Endothelial cell of umbilical vein (primary cell): ENCODE measurements at regions not wholly inside any gene's neighbourhood (a gene's known extent, or its start where the extent isn't known, plus 50 kb on each side); places are given as distances from the start of the nearest gene placed in this dataset.

Source experiments
- BruUV-seq: library from RNA; stranded (reverse); fragments of 400-500 nt; replicated peaks from 2 replicates; lab custom pipeline; 2021; lab: Mats Ljungman, UMichigan
- CTCF ChIA-PET: fragments of 300-600, 350-600 bp; sonication (Branson Sonifier 250); formaldehyde crosslinking; loops from one replicate; lab custom pipeline; 2021; ENCODE audit warnings: antibody characterized with exemption, inconsistent platforms; lab: Charles Lee
- POLR2A ChIA-PET: fragments of 300-600, 350-600 bp; sonication (Branson Sonifier 250); formaldehyde crosslinking; loops from one replicate; lab custom pipeline; 2021; ENCODE audit warnings: antibody characterized with exemption, inconsistent platforms; lab: Charles Lee
- DNase-seq: peaks from one replicate; pipeline ENCODE4 v3.0.0-alpha.2; 2011; ENCODE audit warnings: low read depth, low spot score
- FAIRE-seq: peaks from 2 replicates; lab custom pipeline; 2011; peaks lifted over from hg19 to GRCh38; lab: Jason Lieb, UNC
- H2AFZ ChIP-seq: 2 replicates; pipeline ENCODE4 v1.6.0; 2012; ENCODE audit warnings: low read depth, low read length, control low read depth, inconsistent platforms
- H3K27ac ChIP-seq: 2 replicates; pipeline ENCODE4 v1.5.1; 2011; ENCODE audit warnings: low read depth, mild to moderate bottlenecking, control low read depth, low read length, moderate library complexity; ENCODE audit not compliant: insufficient read depth
- H3K27me3 ChIP-seq, 2 experiments: 2 replicates each; pipeline versions ENCODE4 v1.6.0 to v1.6.1; 2011; ENCODE audit warnings: low read length in 2 of 2, mixed read lengths in 1 of 2; ENCODE audit not compliant: control insufficient read depth in 2 of 2, insufficient read depth in 2 of 2
- H3K36me3 ChIP-seq, 2 experiments: 2 replicates in 1 of 2; 3 replicates in 1 of 2; pipeline ENCODE4 v1.5.1; 2011; ENCODE audit warnings: low read length in 2 of 2, mild to moderate bottlenecking in 1 of 2, moderate library complexity in 1 of 2; ENCODE audit not compliant: control insufficient read depth in 2 of 2, insufficient read depth in 2 of 2; ENCODE audit errors: extremely low read depth in 1 of 2
- H3K4me1 ChIP-seq: 3 replicates; pipeline ENCODE4 v1.5.1; 2011; ENCODE audit warnings: mild to moderate bottlenecking, low read length; ENCODE audit not compliant: control insufficient read depth, insufficient read depth; ENCODE audit errors: extremely low read depth
- H3K4me2 ChIP-seq: 2 replicates; pipeline ENCODE4 v1.6.1; 2011; ENCODE audit warnings: low read length, control low read depth, mixed read lengths; ENCODE audit not compliant: insufficient read depth
- H3K4me3 ChIP-seq, 3 experiments: fragments of 200-600 bp in 1 of 3; sonication (generic), shearing (Covaris generic) in 1 of 3; replicated peaks in 1 of 3; 2 replicates each; pipeline ENCODE4 v1.5.1; 2011 to 2016; ENCODE audit warnings: control low read depth in 3 of 3, low read length in 3 of 3, mild to moderate bottlenecking in 2 of 3, inconsistent platforms in 1 of 3, low read depth in 1 of 3, moderate library complexity in 1 of 3; ENCODE audit not compliant: insufficient read depth in 1 of 3
- H3K79me2 ChIP-seq: 2 replicates; pipeline ENCODE4 v1.6.0; 2012; ENCODE audit warnings: low read length, inconsistent platforms; ENCODE audit not compliant: control insufficient read depth, insufficient read depth
- H3K9ac ChIP-seq: replicated peaks from 2 replicates; pipeline ENCODE3; 2011; ENCODE audit warnings: low read length, control low read depth; ENCODE audit not compliant: insufficient read depth; ENCODE audit errors: extremely low read depth
- H3K9me1 ChIP-seq: replicated peaks from 3 replicates; pipeline ENCODE4 v1.6.0; 2011; ENCODE audit warnings: mild to moderate bottlenecking, low read length; ENCODE audit not compliant: control insufficient read depth, insufficient read depth; ENCODE audit errors: extremely low read depth
- H3K9me3 ChIP-seq: replicated peaks from 2 replicates; pipeline ENCODE4 v1.5.1; 2012; ENCODE audit warnings: low read length, inconsistent platforms; ENCODE audit not compliant: control insufficient read depth, insufficient read depth
- H4K20me1 ChIP-seq: replicated peaks from 2 replicates; pipeline ENCODE3; 2011; ENCODE audit warnings: mild to moderate bottlenecking, low read length; ENCODE audit not compliant: control insufficient read depth, insufficient read depth; ENCODE audit errors: extremely low read depth
- CTCF ChIP-seq, 2 donors: IDR thresholded peaks; 1 replicate in 1 of 2; 2 replicates in 1 of 2; pipeline ENCODE4 v1.5.1; 2011; ENCODE audit warnings: low read length in 2 of 2, mild to moderate bottlenecking in 2 of 2, moderate library complexity in 2 of 2, control low read depth in 1 of 2, inconsistent platforms in 1 of 2, low read depth in 1 of 2; ENCODE audit not compliant: insufficient read depth in 1 of 2; ENCODE audit errors: extremely low read depth in 1 of 2
- EZH2 ChIP-seq: IDR thresholded peaks from 2 replicates; pipeline ENCODE4 v1.6.1; 2012; ENCODE audit warnings: borderline replicate concordance, low read depth, mild to moderate bottlenecking, moderate library complexity, low read length, inconsistent platforms; ENCODE audit not compliant: severe bottlenecking
- FOS ChIP-seq: IDR thresholded peaks from 2 replicates; pipeline ENCODE4 v1.6.1; 2011; ENCODE audit warnings: mild to moderate bottlenecking, low read length, moderate library complexity, borderline replicate concordance; ENCODE audit not compliant: insufficient read depth
- GATA2 ChIP-seq: IDR thresholded peaks from 2 replicates; pipeline ENCODE4 v1.7.0; 2011; ENCODE audit warnings: low read depth, mild to moderate bottlenecking, moderate library complexity, mixed read lengths, low read length; ENCODE audit not compliant: insufficient read length, insufficient read depth
- JUN ChIP-seq: IDR thresholded peaks from 2 replicates; pipeline ENCODE4 v1.6.1; 2011; ENCODE audit warnings: borderline replicate concordance, low read depth; ENCODE audit not compliant: insufficient read length, insufficient read depth
- MAX ChIP-seq: IDR thresholded peaks from 2 replicates; pipeline ENCODE4 v1.6.1; 2011; ENCODE audit not compliant: insufficient read depth, insufficient read length
- MYC ChIP-seq: IDR thresholded peaks from one replicate; pipeline ENCODE4 v1.6.1; 2011; ENCODE audit warnings: mild to moderate bottlenecking, low read depth, low read length
- POLR2A ChIP-seq: IDR thresholded peaks from 2 replicates; pipeline ENCODE4 v1.6.1; 2012; ENCODE audit warnings: low read depth, mild to moderate bottlenecking, control low read depth, low read length
- POLR2AphosphoS5 ChIP-seq: IDR thresholded peaks from 2 replicates; pipeline ENCODE4 v1.6.1; 2012; ENCODE audit warnings: low read depth, mild to moderate bottlenecking, control low read depth, low read length, moderate library complexity; ENCODE audit not compliant: insufficient read depth
- dilution Hi-C: fragments of 300-500 bp; cut with MboI; formaldehyde crosslinking; loops from one replicate; pipeline ENCODE4 v1.15.0; 2019; ENCODE audit warnings: low sequenced_read_pairs; ENCODE audit not compliant: extremely low pct_ligation_motif_present
- intact Hi-C: fragments of 100-400 bp; cut with micrococcal nuclease; formaldehyde crosslinking; loops from one replicate; pipeline ENCODE4 v1.10.0; 2022

GRCh38 chr19:30215248-30215647 is 156.9 kb upstream of the ZNF536 start:
- FAIRE-seq = no peak
- dilution Hi-C loops = no loop called here
- CTCF ChIA-PET = no interaction called here

More at GRCh38 chr19:30215248-30215647, 156.9 kb upstream of the ZNF536 start:
- Histone ChIP-seq H3K9ac (no peak overlapping the region), H2AFZ (no peak overlapping the region), H4K20me1 (no peaks in the 10 kb centered on the region), H3K4me1 (no peaks in the 10 kb centered on the region), H3K36me3 (no peaks in the 10 kb centered on the region), H3K4me3 (no peak overlapping the region), H3K27ac (no peak overlapping the region), H3K4me2 (no peak overlapping the region), H3K79me2 (no peaks in the 10 kb centered on the region), H3K9me3 (no peaks in the 10 kb centered on the region), H3K9me1 (no peaks in the 10 kb centered on the region), H3K27me3 (no peaks in the 10 kb centered on the region)
- BruUV-seq = no TSS peak
- intact Hi-C loops = no loop called here
- POLR2A ChIA-PET = no interaction called here
- TF ChIP-seq FOS (no peak), POLR2AphosphoS5 (no peak), POLR2A (no peak), GATA2 (no peak), JUN (no peak), CTCF (IDR thresholded peaks at IDR 0.05; ENCODE audit: extremely low read depth in 1 of 2, insufficient read depth in 1 of 2, low read depth in 1 of 2, low read length in 2 of 2) (no peak), MAX (no peak), MYC (no peak), EZH2 (no peak)
- no peak for DNase-seq
